HUES48 (cell line): ENCODE measurements at regions not wholly inside any gene's neighbourhood (a gene's known extent, or its start where the extent isn't known, plus 50 kb on each side); places are given as distances from the start of the nearest gene placed in this dataset.
"Not testable (repeated sequence)": the region's sequence is repeated elsewhere in the genome, so short reads cannot be mapped to it uniquely, and the experiment has no call there.

Source experiments
- H3K27ac ChIP-seq: one replicate; pipeline ENCODE4 v1.7.0; 2013; ENCODE audit warnings: low read depth, low read length, inconsistent platforms
- H3K27me3 ChIP-seq: 2 replicates; pipeline ENCODE4 v1.6.1; 2013; ENCODE audit warnings: mild to moderate bottlenecking, low read length; ENCODE audit not compliant: control insufficient read depth, insufficient read depth
- H3K36me3 ChIP-seq: 2 replicates; pipeline ENCODE4 v1.6.1; 2013; ENCODE audit warnings: low read length; ENCODE audit not compliant: control insufficient read depth, insufficient read depth
- H3K4me1 ChIP-seq: 2 replicates; pipeline ENCODE4 v1.6.1; 2013; ENCODE audit warnings: mild to moderate bottlenecking, low read length; ENCODE audit not compliant: control insufficient read depth, insufficient read depth
- H3K4me3 ChIP-seq: 2 replicates; pipeline ENCODE4 v1.5.1; 2013; ENCODE audit warnings: mild to moderate bottlenecking, low read depth, low read length
- H3K9ac ChIP-seq: 2 replicates; pipeline ENCODE4 v1.6.1; 2013; ENCODE audit warnings: mild to moderate bottlenecking, low read depth, low read length, moderate library complexity
- H3K9me3 ChIP-seq: 2 replicates; pipeline ENCODE4 v1.6.1; 2013; ENCODE audit warnings: low read length; ENCODE audit not compliant: control insufficient read depth, insufficient read depth

- Histone ChIP-seq H3K4me1 (peaks cover 6% of the 10 kb centered on the region), H3K36me3 (no peaks in the 10 kb centered on the region), H3K9ac (no peak overlapping the region), H3K27me3 (no peaks in the 10 kb centered on the region), H3K27ac (no peak overlapping the region), H3K9me3 (no peaks in the 10 kb centered on the region), H3K4me3 (no peak overlapping the region)
Observed at GRCh38 chr5:90338712-90339372, 70.7 kb downstream of the CETN3 start.

- Histone ChIP-seq H3K27me3 (no peaks in the 10 kb centered on the region), H3K4me3 (no peak overlapping the region), H3K9ac (no peak overlapping the region), H3K4me1 (peaks cover 6% of the 10 kb centered on the region), H3K27ac (no peak overlapping the region), H3K9me3 (no peaks in the 10 kb centered on the region), H3K36me3 (no peaks in the 10 kb centered on the region)
Observed at GRCh38 chr5:90337449-90338052, 72.0 kb downstream of the CETN3 start.

- Histone ChIP-seq H3K4me3 (no peak overlapping the region), H3K9me3 (no peaks in the 10 kb centered on the region), H3K27ac (no peak overlapping the region), H3K4me1 (peaks cover 6% of the 10 kb centered on the region), H3K36me3 (no peaks in the 10 kb centered on the region), H3K9ac (no peak overlapping the region), H3K27me3 (no peaks in the 10 kb centered on the region)
Observed at GRCh38 chr5:90336752-90337151, 72.8 kb downstream of the CETN3 start.

- Histone ChIP-seq H3K27me3 (no peaks in the 10 kb centered on the region), H3K9ac (no peak overlapping the region), H3K27ac (no peak overlapping the region), H3K36me3 (no peaks in the 10 kb centered on the region), H3K9me3 (no peaks in the 10 kb centered on the region), H3K4me3 (no peak overlapping the region), H3K4me1 (peaks cover 6% of the 10 kb centered on the region)
Observed at GRCh38 chr5:90334741-90335140, 74.8 kb downstream of the CETN3 start.

- Histone ChIP-seq H3K27ac (no peak overlapping the region), H3K9ac (no peak overlapping the region), H3K36me3 (no peaks in the 10 kb centered on the region), H3K9me3 (no peaks in the 10 kb centered on the region), H3K4me3 (no peak overlapping the region), H3K27me3 (no peaks in the 10 kb centered on the region), H3K4me1 (no peaks in the 10 kb centered on the region)
Observed at GRCh38 chr5:90329911-90330310, 79.6 kb downstream of the CETN3 start.

- H3K36me3 ChIP-seq: no peaks in the 10 kb centered on the region
- no peak overlapping the region for H3K27ac ChIP-seq
- no peak overlapping the region for H3K9ac ChIP-seq
- H3K27me3 ChIP-seq: no peaks in the 10 kb centered on the region
- no peaks in the 10 kb centered on the region for H3K9me3 ChIP-seq
- H3K4me1 ChIP-seq: no peaks in the 10 kb centered on the region
- H3K4me3 ChIP-seq: no peak overlapping the region
Observed at GRCh38 chr5:90326995-90327394, 82.6 kb downstream of the CETN3 start.

GRCh38 chr5:90325093-90325492 lies 84.5 kb downstream of the CETN3 start:
- H3K4me1 ChIP-seq: no peaks in the 10 kb centered on the region
- H3K4me3 ChIP-seq: no peak overlapping the region
- H3K36me3 ChIP-seq: no peaks in the 10 kb centered on the region
- H3K9ac ChIP-seq: no peak overlapping the region
- no peak overlapping the region for H3K27ac ChIP-seq
- no peaks in the 10 kb centered on the region for H3K9me3 ChIP-seq
- H3K27me3 ChIP-seq: no peaks in the 10 kb centered on the region

GRCh38 chr5:90320348-90320747 lies 89.2 kb downstream of the CETN3 start:
- H3K36me3 ChIP-seq, H3K27me3 ChIP-seq, H3K4me3 ChIP-seq, H3K9me3 ChIP-seq, H3K4me1 ChIP-seq, H3K27ac ChIP-seq, H3K9ac ChIP-seq: not testable (repeated sequence)

GRCh38 chr5:90312027-90312426 lies 97.5 kb downstream of the CETN3 start:
- no peak overlapping the region for H3K27ac ChIP-seq
- no peaks in the 10 kb centered on the region for H3K36me3 ChIP-seq
- no peaks in the 10 kb centered on the region for H3K9me3 ChIP-seq
- H3K9ac ChIP-seq: no peak overlapping the region
- H3K4me1 ChIP-seq: peaks cover 3% of the 10 kb centered on the region; the same call in 1 of the 2 replicates
- H3K27me3 ChIP-seq: no peaks in the 10 kb centered on the region
- no peak overlapping the region for H3K4me3 ChIP-seq

GRCh38 chr5:90311401-90311800 lies 98.2 kb downstream of the CETN3 start:
- Histone ChIP-seq H3K36me3 (no peaks in the 10 kb centered on the region), H3K9ac (no peak overlapping the region), H3K27me3 (no peaks in the 10 kb centered on the region), H3K27ac (no peak overlapping the region), H3K4me3 (no peak overlapping the region), H3K9me3 (no peaks in the 10 kb centered on the region), H3K4me1 (peaks cover 7% of the 10 kb centered on the region)

GRCh38 chr5:90308787-90309585 lies 100.6 kb downstream of the CETN3 start:
- Histone ChIP-seq H3K36me3 (no peaks in the 10 kb centered on the region), H3K27me3 (no peaks in the 10 kb centered on the region), H3K27ac (no peak overlapping the region), H3K9me3 (no peaks in the 10 kb centered on the region), H3K9ac (no peak overlapping the region), H3K4me1 (peaks cover 27% of the 10 kb centered on the region), H3K4me3 (no peak overlapping the region)
